Cardiac muscle cell (in vitro differentiated cells and primary cell): ENCODE measurements at regions not wholly inside any gene's neighbourhood (a gene's known extent, or its start where the extent isn't known, plus 50 kb on each side); places are given as distances from the start of the nearest gene placed in this dataset.
A peak's percentile ranks its signal among the peaks of the same experiment; 100 is the strongest.

Experiments used
- DNase-seq, 2 donors: peaks; one replicate each; pipeline versions ENCODE4 v3.0.0 to v3.0.0-alpha.2; 2010 to 2017; ENCODE audit warnings: low read depth in 1 of 2, low spot score in 1 of 2
- H3K27ac ChIP-seq: fragments of 200-600 bp; sonication (generic); 2 replicates; pipeline ENCODE4 v1.5.1; 2016
- H3K27me3 ChIP-seq: fragments of 200-600 bp; sonication (generic); 2 replicates; pipeline ENCODE4 v1.6.0; 2016; ENCODE audit warnings: control low read depth
- H3K36me3 ChIP-seq: fragments of 200-600 bp; sonication (generic); 2 replicates; pipeline ENCODE4 v1.5.1; 2016; ENCODE audit warnings: control low read depth
- H3K4me1 ChIP-seq: fragments of 200-600 bp; sonication (generic); 2 replicates; pipeline ENCODE4 v1.8.1; 2017; ENCODE audit warnings: low read depth, mild to moderate bottlenecking, mixed run types
- H3K4me3 ChIP-seq: fragments of 200-600 bp; sonication (generic); 2 replicates; pipeline ENCODE4 v1.5.1; 2016; ENCODE audit warnings: mild to moderate bottlenecking
- H3K9me3 ChIP-seq: fragments of 200-600 bp; sonication (generic); 2 replicates; pipeline ENCODE4 v1.5.1; 2017; ENCODE audit warnings: low read depth, mild to moderate bottlenecking, control low read depth
- TF ChIP-seq, protein P1 (sequence below): IDR thresholded peaks from 2 replicates; pipeline ENCODE4 v1.5.1; 2012; ENCODE audit warnings: low read depth, mild to moderate bottlenecking, low read length

DNA sequence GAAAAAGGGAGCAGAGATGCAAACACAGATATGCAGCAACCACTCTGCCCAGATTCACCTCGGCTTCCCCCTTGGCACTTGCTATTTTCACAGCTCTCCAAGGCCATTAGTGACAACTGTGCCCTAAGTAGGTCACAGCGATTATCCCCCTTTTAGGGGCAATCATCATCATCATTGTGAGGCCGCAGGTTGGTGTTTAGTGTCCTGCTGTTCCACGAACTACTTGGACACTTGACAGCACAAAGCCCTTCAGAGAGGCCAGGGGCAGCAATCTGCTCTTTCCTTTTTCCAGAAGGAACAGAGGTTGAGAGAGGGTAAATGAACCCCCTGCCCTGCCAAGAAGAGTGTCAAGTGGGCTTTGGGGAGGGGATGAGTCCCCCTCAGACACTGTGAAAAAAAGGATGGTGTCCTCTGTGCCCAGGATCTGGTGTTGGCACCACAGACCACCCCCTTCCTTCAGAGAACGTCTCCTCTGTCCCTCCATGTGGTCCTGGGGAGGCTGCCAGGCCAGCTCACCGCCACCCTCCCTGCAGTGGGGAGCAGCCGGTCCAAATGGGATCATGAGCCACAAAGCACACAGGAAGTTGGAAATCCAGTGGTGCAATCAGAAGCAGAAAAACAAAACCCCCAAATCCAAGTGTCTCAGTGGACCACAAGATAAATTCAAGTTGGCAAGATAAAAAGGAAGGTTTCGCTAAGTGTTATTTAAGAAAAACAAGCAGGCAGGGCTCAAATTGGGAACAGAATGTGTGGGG is 78.4 kb upstream of the MED9 start:
- TF ChIP-seq, protein P1, sequence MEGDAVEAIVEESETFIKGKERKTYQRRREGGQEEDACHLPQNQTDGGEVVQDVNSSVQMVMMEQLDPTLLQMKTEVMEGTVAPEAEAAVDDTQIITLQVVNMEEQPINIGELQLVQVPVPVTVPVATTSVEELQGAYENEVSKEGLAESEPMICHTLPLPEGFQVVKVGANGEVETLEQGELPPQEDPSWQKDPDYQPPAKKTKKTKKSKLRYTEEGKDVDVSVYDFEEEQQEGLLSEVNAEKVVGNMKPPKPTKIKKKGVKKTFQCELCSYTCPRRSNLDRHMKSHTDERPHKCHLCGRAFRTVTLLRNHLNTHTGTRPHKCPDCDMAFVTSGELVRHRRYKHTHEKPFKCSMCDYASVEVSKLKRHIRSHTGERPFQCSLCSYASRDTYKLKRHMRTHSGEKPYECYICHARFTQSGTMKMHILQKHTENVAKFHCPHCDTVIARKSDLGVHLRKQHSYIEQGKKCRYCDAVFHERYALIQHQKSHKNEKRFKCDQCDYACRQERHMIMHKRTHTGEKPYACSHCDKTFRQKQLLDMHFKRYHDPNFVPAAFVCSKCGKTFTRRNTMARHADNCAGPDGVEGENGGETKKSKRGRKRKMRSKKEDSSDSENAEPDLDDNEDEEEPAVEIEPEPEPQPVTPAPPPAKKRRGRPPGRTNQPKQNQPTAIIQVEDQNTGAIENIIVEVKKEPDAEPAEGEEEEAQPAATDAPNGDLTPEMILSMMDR, result no peak
- Histone ChIP-seq H3K36me3 (no peaks in the 10 kb centered on the region), H3K27ac (no peak overlapping the region), H3K4me1 (no peaks in the 10 kb centered on the region), H3K9me3 (no peaks in the 10 kb centered on the region), H3K4me3 (no peak overlapping the region), H3K27me3 (peaks cover 2% of the 10 kb centered on the region)
- DNase-seq, result peak in 1 of 2 donors; percentile 69

DNA sequence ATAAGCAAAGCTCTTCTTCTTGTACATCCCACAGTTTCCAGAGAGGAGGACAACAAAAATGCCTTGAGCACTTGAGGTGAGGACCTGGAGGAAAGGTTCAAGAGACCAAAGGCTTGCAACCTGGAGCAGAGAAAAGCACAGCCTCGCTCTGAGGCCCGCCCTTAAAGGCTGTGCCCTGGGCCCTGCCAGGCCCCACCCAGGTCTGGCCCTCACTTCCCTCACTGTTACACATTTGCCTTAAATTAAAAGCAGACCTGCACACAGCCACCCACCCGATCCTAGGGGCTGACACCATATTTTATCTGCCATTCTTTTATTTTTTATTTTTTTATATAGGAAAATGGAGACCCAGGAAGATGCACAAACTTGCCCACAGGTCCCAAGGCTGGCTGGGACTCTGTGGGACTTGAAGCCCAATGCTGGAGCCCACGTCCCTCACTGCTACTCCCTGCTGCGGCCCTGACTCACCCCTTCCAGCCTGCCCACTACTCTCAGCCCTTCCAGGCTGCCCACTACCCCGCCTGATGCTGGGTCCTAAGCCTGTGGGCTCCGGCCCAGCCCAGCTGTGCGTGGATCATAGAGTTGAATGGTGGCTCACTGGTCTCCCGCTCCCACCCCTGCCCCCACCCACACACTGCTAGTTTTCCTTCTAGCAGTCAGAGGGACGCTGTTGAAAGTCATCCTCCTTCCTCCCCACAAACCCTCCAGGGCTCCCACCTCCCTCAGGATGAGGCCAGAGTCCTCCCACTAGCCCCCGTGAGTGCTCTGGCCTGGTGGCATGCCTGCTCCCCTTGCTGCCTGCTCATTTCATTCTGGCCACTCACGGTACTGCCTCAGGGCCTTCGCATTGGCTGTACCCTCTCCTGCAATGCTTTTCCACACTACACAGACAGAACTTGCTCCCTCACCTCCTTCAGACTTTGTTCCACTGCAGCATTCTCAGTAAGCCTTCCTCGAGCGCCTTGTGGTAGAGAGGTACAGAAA is 77.6 kb upstream of the MED9 start:
- DNase-seq, result no peak

DNA sequence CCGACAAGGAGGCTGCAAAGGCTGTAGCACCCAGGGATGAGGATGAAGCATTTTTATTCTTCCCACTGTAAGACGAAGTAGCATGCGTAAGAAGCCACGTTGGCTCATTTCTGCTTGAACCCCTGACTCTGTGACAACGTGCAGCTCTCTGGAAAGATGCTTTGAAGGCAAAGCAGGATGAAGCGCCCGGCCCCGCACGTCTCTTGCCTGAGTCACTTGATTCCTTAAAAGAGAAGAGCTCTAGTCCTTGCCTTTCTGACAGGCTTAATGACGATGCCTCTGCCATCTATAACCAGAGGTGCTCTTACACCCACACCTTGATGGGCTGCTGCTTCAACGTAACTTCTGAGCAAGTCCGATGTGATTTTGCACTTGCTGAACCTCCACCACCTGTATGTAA is 76.7 kb upstream of the MED9 start:
- DNase-seq, result no peak
- Histone ChIP-seq H3K27me3 (peaks cover 3% of the 10 kb centered on the region), H3K4me1 (no peaks in the 10 kb centered on the region), H3K4me3 (no peak overlapping the region), H3K9me3 (no peaks in the 10 kb centered on the region), H3K27ac (no peak overlapping the region), H3K36me3 (no peaks in the 10 kb centered on the region)
- TF ChIP-seq, protein P1, result no peak

More for the DNA sequence above, 77.6 kb upstream of the MED9 start:
- Histone ChIP-seq H3K4me1 (no peaks in the 10 kb centered on the region), H3K27me3 (peaks cover 3% of the 10 kb centered on the region), H3K27ac (no peak overlapping the region), H3K9me3 (no peaks in the 10 kb centered on the region), H3K36me3 (no peaks in the 10 kb centered on the region), H3K4me3 (no peak overlapping the region)
- TF ChIP-seq, protein P1, result no peak

DNA sequence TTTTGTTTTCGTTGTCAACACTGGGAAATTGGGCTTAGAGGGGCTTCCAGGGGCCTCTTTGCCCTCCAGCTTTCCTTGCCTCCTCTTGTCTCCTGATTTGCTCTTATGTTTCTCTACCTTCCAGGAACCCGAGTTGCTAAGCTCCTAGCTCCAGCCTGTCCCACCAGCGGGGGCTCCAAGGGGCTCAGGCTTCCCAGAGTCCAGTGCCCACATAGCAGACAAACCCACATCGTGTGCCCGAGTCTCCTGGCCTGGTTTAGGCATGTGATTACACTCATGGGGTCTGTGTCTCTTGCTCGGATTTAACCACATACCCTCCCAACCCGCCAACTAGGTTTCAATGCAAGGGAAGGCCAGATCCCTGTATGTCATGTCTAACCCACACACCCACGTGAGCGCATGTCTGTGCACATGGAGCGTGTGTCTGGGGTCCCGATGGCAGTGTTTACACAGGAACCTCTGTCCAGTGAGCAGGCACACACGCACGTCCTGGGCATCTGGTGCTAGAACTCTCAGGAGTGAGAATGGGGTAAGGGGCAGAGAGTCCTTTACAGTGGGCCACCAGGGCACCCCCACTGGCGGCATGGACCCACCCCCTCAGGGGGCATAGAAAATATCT is 76.1 kb upstream of the MED9 start:
- Histone ChIP-seq H3K4me3 (no peak overlapping the region), H3K9me3 (no peaks in the 10 kb centered on the region), H3K27ac (no peak overlapping the region), H3K36me3 (no peaks in the 10 kb centered on the region), H3K4me1 (no peaks in the 10 kb centered on the region), H3K27me3 (peaks cover 3% of the 10 kb centered on the region)
- TF ChIP-seq, protein P1, result no peak
- DNase-seq, result no peak

DNA sequence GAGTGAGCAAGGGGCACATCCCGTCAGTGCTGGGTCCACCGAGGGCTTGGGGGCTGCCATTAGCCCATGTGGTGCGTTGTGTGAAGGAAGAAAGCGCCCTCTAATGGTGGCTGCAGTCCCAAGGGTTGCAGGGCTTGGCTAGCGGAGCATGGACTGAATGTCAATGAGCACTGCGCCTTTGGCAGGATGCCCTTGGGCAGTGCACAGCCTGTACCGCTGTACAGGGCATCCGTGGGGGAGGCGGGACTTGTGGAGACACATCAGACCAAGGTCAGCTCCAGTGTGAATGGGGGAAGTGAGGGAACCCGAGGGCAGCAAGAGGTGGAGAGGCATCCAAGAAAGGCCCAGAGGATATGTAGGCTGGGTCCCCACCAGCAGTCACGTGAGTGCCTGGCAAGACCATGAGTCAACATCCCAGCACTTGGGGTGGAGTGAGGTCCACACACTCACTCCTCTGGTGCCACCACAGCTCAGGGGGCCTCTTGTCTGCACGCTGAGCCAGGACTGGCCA is 75.5 kb upstream of the MED9 start:
- H3K36me3 ChIP-seq, result no peaks in the 10 kb centered on the region
- TF ChIP-seq, protein P1, result peak; percentile 14
- H3K9me3 ChIP-seq, result no peaks in the 10 kb centered on the region
- H3K27me3 ChIP-seq, result peaks cover 3% of the 10 kb centered on the region
- no peak overlapping the region for H3K4me3 ChIP-seq
- DNase-seq, result peak in 1 of 2 donors; percentile 49
- no peak overlapping the region for H3K27ac ChIP-seq
- H3K4me1 ChIP-seq, result no peaks in the 10 kb centered on the region
